Transverse colon (tissue), 4 donors: ENCODE measurements at regions not wholly inside any gene's neighbourhood (a gene's known extent, or its start where the extent isn't known, plus 50 kb on each side); places are given as distances from the start of the nearest gene placed in this dataset.

Source experiments
- EP300 ChIP-seq: sonication (generic); formaldehyde crosslinking; IDR thresholded peaks from one replicate; pipeline ENCODE4 v1.6.1; 2017; ENCODE audit warnings: antibody characterized with exemption, low read depth
- POLR2AphosphoS5 ChIP-seq, 3 donors: sonication (generic); formaldehyde crosslinking; IDR thresholded peaks; one replicate each; pipeline ENCODE4 v1.6.1; 2016; ENCODE audit warnings: antibody characterized with exemption in 3 of 3
- TF ChIP-seq, protein P1 (sequence below), 5 experiments: fragments of 200-600 bp in 3 of 5; fragments of 450-650 bp in 2 of 5; sonication (generic) in 3 of 5; IDR thresholded peaks; 1 replicate in 2 of 5; 2 replicates in 3 of 5; pipeline ENCODE4 v1.5.1; 2016 to 2017; ENCODE audit warnings: antibody characterized with exemption in 5 of 5, inconsistent platforms in 3 of 5, mild to moderate bottlenecking in 2 of 5, moderate library complexity in 1 of 5

DNA sequence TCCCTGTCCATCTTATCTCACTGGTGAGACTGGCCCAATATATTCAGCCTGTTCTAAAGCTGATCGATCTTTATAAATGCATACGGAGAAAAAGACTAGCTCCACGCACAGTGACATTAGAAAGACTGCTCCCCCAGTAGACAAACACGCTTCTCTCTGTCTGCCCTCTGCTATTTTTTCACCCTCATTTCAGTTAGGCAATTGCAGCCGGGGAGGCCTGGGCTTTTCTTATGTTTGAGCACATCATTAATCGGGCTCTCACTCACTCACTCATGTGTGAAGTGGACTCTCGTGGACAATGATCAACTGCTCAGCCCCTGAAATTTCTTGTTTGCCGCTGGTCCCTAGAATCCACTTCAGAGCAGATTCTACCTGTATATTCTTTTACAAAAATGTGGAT, 824.7 kb upstream of the TENM3 start:
- TF ChIP-seq POLR2AphosphoS5 (IDR thresholded peaks at IDR 0.05) (no peak), EP300 (no peak)
- TF ChIP-seq, protein P1, sequence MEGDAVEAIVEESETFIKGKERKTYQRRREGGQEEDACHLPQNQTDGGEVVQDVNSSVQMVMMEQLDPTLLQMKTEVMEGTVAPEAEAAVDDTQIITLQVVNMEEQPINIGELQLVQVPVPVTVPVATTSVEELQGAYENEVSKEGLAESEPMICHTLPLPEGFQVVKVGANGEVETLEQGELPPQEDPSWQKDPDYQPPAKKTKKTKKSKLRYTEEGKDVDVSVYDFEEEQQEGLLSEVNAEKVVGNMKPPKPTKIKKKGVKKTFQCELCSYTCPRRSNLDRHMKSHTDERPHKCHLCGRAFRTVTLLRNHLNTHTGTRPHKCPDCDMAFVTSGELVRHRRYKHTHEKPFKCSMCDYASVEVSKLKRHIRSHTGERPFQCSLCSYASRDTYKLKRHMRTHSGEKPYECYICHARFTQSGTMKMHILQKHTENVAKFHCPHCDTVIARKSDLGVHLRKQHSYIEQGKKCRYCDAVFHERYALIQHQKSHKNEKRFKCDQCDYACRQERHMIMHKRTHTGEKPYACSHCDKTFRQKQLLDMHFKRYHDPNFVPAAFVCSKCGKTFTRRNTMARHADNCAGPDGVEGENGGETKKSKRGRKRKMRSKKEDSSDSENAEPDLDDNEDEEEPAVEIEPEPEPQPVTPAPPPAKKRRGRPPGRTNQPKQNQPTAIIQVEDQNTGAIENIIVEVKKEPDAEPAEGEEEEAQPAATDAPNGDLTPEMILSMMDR (IDR thresholded peaks at IDR 0.05): no peak
